OCI-LY7 (cell line): ENCODE measurements at regions not wholly inside any gene's neighbourhood (a gene's known extent, or its start where the extent isn't known, plus 50 kb on each side); places are given as distances from the start of the nearest gene placed in this dataset.

Experiments
- BruUV-seq: library from RNA; stranded (reverse); fragments of 400-500 nt; replicated peaks from 2 replicates; lab custom pipeline; 2021; lab: Mats Ljungman, UMichigan
- CTCF ChIA-PET: fragments of 300-600 bp; sonication (Branson Sonifier 250); formaldehyde crosslinking; loops from one replicate; lab custom pipeline; 2022; ENCODE audit warnings: antibody characterized with exemption; ENCODE audit not compliant: unreplicated experiment; lab: Charles Lee
- POLR2A ChIA-PET: fragments of 300-600 bp; sonication (Branson Sonifier 250); formaldehyde crosslinking; loops from one replicate; lab custom pipeline; 2022; ENCODE audit warnings: antibody characterized with exemption; lab: Charles Lee
- DNase-seq: peaks from one replicate; pipeline ENCODE4 v3.0.0-alpha.2; 2015; ENCODE audit warnings: low spot score
- H2AFZ ChIP-seq: fragments of 200-600 bp; sonication (generic), shearing (Covaris generic); 2 replicates; pipeline ENCODE4 v1.6.1; 2014; ENCODE audit warnings: mild to moderate bottlenecking, antibody characterized with exemption, low read length, moderate library complexity
- H3K27ac ChIP-seq: fragments of 200-600 bp; sonication (generic); 2 replicates; pipeline ENCODE4 v1.5.1; 2014; ENCODE audit warnings: mixed run types, low read depth, mild to moderate bottlenecking, moderate library complexity, low read length, inconsistent platforms; ENCODE audit not compliant: poor library complexity, severe bottlenecking
- H3K36me3 ChIP-seq: fragments of 200-600 bp; sonication (generic); 2 replicates; pipeline ENCODE4 v1.6.1; 2014; ENCODE audit warnings: mild to moderate bottlenecking, antibody characterized with exemption, low read length, moderate library complexity, mixed read lengths; ENCODE audit not compliant: insufficient read depth
- H3K4me1 ChIP-seq: fragments of 200-600 bp; sonication (generic); 2 replicates; pipeline ENCODE4 v1.5.1; 2014; ENCODE audit warnings: mild to moderate bottlenecking, low read length; ENCODE audit not compliant: insufficient read depth, poor library complexity, severe bottlenecking
- H3K4me2 ChIP-seq: fragments of 200-600 bp; sonication (generic); 2 replicates; pipeline ENCODE4 v1.6.1; 2014; ENCODE audit warnings: mild to moderate bottlenecking, low read length
- H3K4me3 ChIP-seq: fragments of 200-600 bp; sonication (generic); 2 replicates; pipeline ENCODE4 v1.5.1; 2014; ENCODE audit warnings: mild to moderate bottlenecking, low read depth, low read length; ENCODE audit not compliant: poor library complexity, severe bottlenecking
- H3K79me2 ChIP-seq: fragments of 200-600 bp; sonication (generic); 2 replicates; pipeline ENCODE4 v1.6.1; 2016; ENCODE audit warnings: low read depth, mild to moderate bottlenecking, low read length, moderate library complexity, mixed read lengths; ENCODE audit not compliant: insufficient read depth
- H3K9me2 ChIP-seq: fragments of 200-600 bp; sonication (generic); 2 replicates; pipeline ENCODE4 v1.6.1; 2016; ENCODE audit warnings: mild to moderate bottlenecking, low read length, mixed read lengths; ENCODE audit not compliant: insufficient read depth
- H3K9me3 ChIP-seq: fragments of 200-600 bp; sonication (generic); 2 replicates; pipeline ENCODE4 v1.6.1; 2014; ENCODE audit warnings: mild to moderate bottlenecking, mixed run types, low read length, mixed read lengths
- H4K20me1 ChIP-seq: fragments of 200-600 bp; sonication (generic); 2 replicates; pipeline ENCODE4 v1.6.1; 2014; ENCODE audit warnings: mild to moderate bottlenecking, antibody characterized with exemption, low read length, moderate library complexity, mixed read lengths; ENCODE audit not compliant: insufficient read depth
- EZH2phosphoT487 ChIP-seq: fragments of 200-600 bp; sonication (generic); IDR thresholded peaks from 2 replicates; pipeline ENCODE4 v1.6.1; 2018; ENCODE audit warnings: low read depth, borderline replicate concordance, mild to moderate bottlenecking, mixed run types, antibody characterized with exemption, low read length, moderate library complexity, mixed read lengths
- intact Hi-C: fragments of 100-400 bp; cut with micrococcal nuclease; formaldehyde crosslinking; loops from one replicate; pipeline ENCODE4 v1.10.0; 2022; ENCODE audit not compliant: unreplicated experiment
- TF ChIP-seq, protein P1 (sequence below): fragments of 200-600 bp; sonication (generic); conservative IDR thresholded peaks from 2 replicates; pipeline ENCODE4 v1.5.1; 2014; ENCODE audit warnings: mild to moderate bottlenecking, antibody characterized with exemption, low read length, moderate library complexity, mixed read lengths

DNA sequence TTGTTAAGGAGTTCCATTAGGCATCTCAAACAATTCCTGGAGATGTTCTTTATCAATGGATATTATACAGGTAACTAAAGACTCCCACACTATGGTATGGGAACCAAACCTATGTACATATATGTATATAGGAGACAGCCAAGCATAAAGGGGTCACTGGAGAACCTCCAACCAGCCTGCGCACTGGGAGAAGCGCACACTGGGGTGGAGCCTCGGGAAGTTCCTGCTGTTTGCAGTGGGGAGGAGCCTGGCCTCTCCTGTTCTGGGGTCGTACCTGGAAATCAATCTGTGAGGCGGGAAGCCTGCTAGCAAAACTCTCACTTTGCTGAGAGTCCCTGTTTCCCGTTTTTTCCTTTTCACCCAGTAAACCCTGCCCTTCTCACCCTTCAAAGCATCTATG is 83.1 kb upstream of the CREB1 start:
- H3K36me3 ChIP-seq = no peaks in the 10 kb centered on the region
- ChIA-PET CTCF (no interaction called here), POLR2A (interaction anchor here (0.7 kb wide), 1 partner anchor 177 kb away, joined by 3 read pairs; no protein-coding TSS in a partner anchor)
- no peaks in the 10 kb centered on the region for H3K79me2 ChIP-seq
- H3K9me2 ChIP-seq = no peaks in the 10 kb centered on the region
- no peak for TF ChIP-seq EZH2phosphoT487
- H2AFZ ChIP-seq = no peak overlapping the region
- H4K20me1 ChIP-seq = no peaks in the 10 kb centered on the region
- intact Hi-C loops = no loop called here
- no peak overlapping the region for H3K4me2 ChIP-seq
- H3K4me1 ChIP-seq = no peaks in the 10 kb centered on the region
- no TSS peak for BruUV-seq
- H3K27ac ChIP-seq = no peak overlapping the region
- DNase-seq = no peak
- H3K4me3 ChIP-seq = no peak overlapping the region
- no peaks in the 10 kb centered on the region for H3K9me3 ChIP-seq

DNA sequence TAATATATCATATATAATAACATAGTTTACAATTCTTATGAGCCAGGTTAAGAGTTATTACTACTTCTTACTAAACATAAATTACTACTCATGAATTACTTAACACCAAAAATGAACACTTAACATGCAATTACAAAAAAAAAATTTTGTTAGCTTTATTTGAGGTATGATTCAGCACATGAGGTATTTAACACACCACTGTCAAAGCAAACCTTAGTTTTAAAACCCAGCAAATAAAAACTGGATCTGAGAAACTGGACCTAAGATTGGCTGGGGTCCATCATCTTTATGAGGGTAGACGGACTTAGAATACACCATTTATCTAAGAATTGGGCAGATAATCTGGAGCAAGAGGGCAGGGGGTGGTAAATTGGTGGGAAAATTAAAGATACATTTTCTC is 81.8 kb upstream of the CREB1 start:
- no peak for TF ChIP-seq EZH2phosphoT487
- TF ChIP-seq, protein P1, sequence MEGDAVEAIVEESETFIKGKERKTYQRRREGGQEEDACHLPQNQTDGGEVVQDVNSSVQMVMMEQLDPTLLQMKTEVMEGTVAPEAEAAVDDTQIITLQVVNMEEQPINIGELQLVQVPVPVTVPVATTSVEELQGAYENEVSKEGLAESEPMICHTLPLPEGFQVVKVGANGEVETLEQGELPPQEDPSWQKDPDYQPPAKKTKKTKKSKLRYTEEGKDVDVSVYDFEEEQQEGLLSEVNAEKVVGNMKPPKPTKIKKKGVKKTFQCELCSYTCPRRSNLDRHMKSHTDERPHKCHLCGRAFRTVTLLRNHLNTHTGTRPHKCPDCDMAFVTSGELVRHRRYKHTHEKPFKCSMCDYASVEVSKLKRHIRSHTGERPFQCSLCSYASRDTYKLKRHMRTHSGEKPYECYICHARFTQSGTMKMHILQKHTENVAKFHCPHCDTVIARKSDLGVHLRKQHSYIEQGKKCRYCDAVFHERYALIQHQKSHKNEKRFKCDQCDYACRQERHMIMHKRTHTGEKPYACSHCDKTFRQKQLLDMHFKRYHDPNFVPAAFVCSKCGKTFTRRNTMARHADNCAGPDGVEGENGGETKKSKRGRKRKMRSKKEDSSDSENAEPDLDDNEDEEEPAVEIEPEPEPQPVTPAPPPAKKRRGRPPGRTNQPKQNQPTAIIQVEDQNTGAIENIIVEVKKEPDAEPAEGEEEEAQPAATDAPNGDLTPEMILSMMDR = no peak
- no peak overlapping the region for H3K27ac ChIP-seq
- H3K9me3 ChIP-seq = no peaks in the 10 kb centered on the region
- intact Hi-C loops = no loop called here
- BruUV-seq = no TSS peak
- no peaks in the 10 kb centered on the region for H4K20me1 ChIP-seq
- no peak for DNase-seq
- H3K4me3 ChIP-seq = no peak overlapping the region
- H3K79me2 ChIP-seq = no peaks in the 10 kb centered on the region
- H2AFZ ChIP-seq = no peak overlapping the region
- no peaks in the 10 kb centered on the region for H3K36me3 ChIP-seq
- H3K4me1 ChIP-seq = no peaks in the 10 kb centered on the region
- no peaks in the 10 kb centered on the region for H3K9me2 ChIP-seq
- ChIA-PET POLR2A (no interaction called here), CTCF (no interaction called here)
- no peak overlapping the region for H3K4me2 ChIP-seq

DNA sequence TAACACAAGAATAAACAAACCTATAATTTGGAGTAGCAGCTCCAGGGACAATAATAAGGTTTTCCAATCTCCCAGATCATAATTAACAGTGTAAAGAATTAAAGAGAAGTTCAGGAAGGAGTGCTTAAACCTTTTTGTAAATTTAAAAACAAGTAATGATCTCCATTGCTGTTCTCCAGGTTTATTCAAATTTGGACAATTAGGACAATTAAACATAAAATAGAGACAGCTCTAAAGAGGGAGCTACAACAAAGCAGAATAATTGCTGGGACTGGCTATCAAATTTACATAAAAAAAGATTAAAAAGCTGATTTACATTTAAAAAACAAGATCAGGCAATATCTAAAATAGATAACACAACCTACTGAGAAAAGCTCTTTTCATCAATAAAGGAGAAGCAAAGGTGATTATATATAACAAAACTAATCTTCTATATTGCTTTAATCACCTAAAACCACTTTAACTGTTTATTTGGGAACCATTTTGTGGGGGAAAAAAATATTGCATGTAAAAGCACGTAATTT is 80.1 kb upstream of the CREB1 start:
- Histone ChIP-seq H3K4me2 (no peak overlapping the region), H3K36me3 (no peaks in the 10 kb centered on the region), H3K9me3 (no peaks in the 10 kb centered on the region), H3K27ac (no peak overlapping the region), H4K20me1 (no peaks in the 10 kb centered on the region), H2AFZ (no peak overlapping the region), H3K9me2 (no peaks in the 10 kb centered on the region), H3K79me2 (no peaks in the 10 kb centered on the region), H3K4me3 (no peak overlapping the region), H3K4me1 (no peaks in the 10 kb centered on the region)
- ChIA-PET POLR2A (interaction anchor here (0.7 to 1.2 kb wide), 3 partner anchors 10 to 379 kb away, joined by 3 read pairs; no protein-coding TSS in a partner anchor), CTCF (no interaction called here)
- BruUV-seq = no TSS peak
- intact Hi-C loops = no loop called here
- TF ChIP-seq EZH2phosphoT487 = no peak
- DNase-seq = no peak
